Transverse colon (tissue), 3 donors: ENCODE measurements at regions not wholly inside any gene's neighbourhood (a gene's known extent, or its start where the extent isn't known, plus 50 kb on each side); places are given as distances from the start of the nearest gene placed in this dataset.

Source experiments
- POLR2A ChIP-seq: fragments of 450-650 bp; IDR thresholded peaks from one replicate; pipeline ENCODE4 v1.6.1; 2016; ENCODE audit warnings: antibody characterized with exemption, mild to moderate bottlenecking, moderate library complexity
- POLR2AphosphoS5 ChIP-seq, 3 donors: sonication (generic); formaldehyde crosslinking; IDR thresholded peaks; one replicate each; pipeline ENCODE4 v1.6.1; 2016; ENCODE audit warnings: antibody characterized with exemption in 3 of 3

- TF ChIP-seq POLR2A (no peak), POLR2AphosphoS5 (IDR thresholded peaks at IDR 0.05) (no peak)
These were observed 634.7 kb downstream of the NCAM2 start for GRCh38 chr21:21632926-21633325.
